Stimulated activated CD4-positive, alpha-beta T cell treated with anti-CD3 and anti-CD28 coated beads, Interleukin-15, amount 100 ng/mL, for 48 hours (primary cell): ENCODE measurements at regions not wholly inside any gene's neighbourhood (a gene's known extent, or its start where the extent isn't known, plus 50 kb on each side); places are given as distances from the start of the nearest gene placed in this dataset.

Experiments
- DNase-seq, 2 donors: peaks; one replicate each; pipeline ENCODE4 v3.0.0-alpha.2; 2020; ENCODE audit warnings: low read depth in 2 of 2

DNA sequence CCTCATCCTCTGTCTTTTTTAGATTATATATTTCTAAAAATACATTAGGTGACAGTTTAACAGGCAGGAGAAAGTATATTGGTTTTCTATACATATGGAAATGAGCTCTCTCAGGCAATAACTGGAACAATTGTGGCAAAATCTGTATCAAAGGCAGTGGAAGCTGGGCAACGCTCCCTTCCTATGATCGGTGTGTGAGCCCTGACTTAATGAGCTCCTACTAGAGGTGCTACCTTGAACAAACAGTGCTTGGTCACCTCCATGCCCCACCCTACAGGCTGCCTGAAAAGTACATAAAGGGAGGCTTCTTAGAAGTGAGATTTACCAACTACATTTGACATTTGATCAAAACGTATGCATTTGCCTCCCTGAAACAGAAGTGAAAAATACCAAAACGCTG is 185.3 kb downstream of the EFNB2 start:
- no peak for DNase-seq

DNA sequence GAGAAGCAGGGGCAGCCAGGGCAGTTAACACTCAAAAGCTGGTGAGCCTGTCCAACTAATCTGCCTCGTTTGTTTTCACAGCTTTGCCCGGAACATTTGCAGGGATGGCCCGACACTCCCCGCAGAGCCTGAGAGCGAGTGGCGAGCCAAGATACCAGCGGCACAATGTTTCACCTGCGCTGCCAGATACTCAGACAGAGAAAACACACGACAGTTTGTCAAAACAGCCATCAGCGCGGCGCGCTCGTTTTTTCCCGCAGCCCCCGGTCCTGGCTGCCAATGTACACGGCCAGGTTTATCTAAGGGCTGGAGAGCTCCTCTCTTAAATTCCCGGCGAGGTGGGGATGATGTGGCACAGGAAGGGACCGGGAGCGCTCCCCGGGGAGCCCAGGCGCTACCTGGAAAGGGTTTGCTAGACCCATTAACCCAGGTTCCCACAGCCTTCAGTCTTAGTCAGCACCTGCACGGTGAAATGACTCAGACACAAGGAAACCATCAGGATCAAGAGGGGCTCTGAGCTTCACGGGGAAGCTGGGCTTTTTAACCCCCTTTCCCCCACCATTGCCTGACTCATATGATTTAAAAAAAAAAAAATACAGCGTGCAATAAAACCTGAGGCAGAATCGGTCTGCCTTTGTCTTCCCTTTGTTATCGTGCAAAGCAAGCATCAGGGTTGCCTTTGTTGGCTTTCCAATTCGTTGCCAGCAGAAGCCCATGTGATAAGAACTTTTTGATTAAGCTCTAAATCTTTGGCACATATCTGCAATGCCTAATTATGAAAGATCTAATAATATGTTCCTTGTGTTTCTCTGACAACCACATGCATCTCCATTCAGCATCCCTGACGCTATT is 186.2 kb downstream of the EFNB2 start:
- DNase-seq: no peak

DNA sequence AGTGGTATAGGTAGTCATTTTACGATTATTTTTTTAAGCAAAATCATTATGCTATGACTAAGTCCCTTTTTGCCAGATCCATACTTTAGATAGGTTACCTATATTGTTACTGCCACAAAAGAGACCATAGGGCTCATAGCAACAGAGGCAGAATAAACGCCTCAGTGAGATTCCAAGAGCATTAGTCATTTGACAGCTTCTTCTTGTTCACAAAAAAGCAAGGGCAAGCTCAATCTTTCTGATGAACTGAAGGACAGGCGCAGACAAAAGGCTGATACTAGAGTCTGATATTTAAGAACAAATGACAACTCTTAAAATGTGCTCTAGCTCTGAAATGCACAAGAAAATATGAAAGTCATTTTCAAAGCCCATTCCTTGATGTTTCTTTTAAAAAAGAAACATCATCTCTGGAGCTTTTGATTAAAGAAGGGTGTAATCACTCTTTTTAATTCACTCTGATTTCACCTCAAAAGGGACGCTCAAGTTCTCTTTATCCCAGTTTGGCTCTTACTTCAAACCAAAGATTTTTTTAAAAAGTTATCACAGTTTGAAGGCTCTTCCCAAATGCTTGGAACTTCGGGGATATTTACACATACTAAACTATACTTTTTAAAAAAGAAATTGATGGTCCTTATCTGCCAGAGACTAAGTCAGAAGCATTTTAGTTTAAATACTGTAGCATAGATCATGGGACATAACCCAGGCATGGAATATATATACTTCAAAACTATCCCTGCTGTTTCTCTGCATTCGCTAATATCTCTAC is 187.2 kb downstream of the EFNB2 start:
- no peak for DNase-seq

DNA sequence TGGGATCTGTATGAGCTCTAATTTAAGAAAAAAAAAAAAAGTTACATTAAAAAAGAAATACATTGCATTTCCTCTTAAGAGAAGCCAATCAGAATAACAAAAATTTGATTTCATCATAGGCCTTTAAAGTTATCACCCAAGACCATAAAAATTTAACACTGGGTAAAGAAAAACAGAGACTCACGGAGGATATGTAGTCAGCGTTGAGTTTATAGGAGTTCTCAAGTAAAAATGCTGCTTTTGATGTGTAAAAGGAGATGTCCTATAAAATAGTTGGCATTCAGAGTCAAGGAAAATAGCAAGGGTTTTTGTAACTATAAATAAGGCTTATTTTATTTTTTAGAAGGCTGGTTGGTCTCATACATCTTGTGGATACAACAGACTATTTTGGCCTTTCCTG is 191.1 kb downstream of the EFNB2 start:
- no peak for DNase-seq

DNA sequence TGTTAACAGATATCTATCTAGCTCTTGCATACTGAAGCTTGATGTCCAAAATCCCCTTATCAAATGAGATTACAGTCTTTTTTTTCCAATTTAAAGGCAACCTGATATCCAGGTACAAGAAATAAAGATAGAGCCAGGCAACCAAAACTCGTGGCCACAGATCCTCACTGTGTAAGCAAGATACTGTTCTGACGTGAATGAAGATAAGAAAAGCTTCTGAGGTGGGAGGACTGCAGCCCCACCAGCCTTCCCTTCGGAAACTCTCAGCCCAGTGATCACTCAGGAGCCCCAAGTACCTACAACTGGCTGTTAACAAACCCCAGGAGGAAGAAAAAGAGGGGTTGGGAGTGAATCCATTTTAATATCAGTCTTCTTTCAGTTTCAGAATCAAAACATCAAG is 191.6 kb downstream of the EFNB2 start:
- DNase-seq: no peak

DNA sequence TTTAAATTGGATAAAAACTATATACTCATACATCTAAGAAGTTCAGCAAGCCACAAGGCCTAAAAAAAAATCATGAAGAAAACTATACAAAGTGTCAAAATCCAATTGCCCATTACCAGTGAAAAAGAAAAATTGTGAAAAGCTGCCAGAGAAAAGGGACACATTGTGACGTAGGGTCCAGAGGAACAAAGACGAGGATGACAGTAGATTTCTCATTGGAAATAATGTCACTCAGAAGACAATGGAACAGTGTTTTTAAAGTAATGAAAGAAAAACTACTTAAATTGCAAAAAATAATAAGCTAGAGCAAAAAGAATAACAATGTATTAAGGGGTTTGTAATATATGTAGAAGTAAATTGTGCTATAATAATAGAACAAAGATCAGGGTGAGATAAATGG is 195.2 kb downstream of the EFNB2 start:
- DNase-seq: no peak

DNA sequence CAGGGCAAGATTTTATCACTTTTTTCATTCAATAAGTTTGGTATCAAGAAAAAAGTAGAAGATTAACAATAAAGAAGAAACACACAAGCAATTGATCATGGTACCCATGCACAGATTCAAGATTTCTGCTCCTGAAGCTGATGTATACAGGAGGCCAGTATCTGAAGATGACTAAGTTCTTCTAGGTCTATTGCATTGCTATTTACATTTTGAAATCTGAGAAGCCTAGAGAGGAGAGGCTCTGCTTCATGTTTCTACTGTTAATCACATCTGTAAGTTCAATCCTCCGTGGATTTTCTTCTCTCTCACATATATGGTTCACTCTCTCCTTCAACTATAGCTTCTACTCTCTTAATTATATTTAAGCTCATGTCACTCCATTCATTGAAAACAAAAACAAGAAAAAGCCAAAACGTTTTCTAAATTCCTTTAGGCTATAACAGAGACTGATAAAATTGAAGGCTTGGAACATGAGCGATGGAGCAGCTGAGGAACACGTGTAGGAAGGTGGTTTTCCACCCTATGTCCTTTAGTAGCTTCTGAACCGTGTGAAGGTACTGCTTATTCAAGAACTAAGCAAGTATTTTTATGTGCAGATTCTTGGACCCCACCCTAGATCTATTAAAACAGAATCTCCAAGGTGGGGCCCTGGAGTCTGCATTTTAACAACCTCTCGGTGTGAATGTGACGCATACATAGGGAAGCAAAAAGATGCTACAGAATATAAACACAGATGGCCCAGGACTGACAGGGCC is 198.2 kb downstream of the EFNB2 start:
- no peak for DNase-seq

DNA sequence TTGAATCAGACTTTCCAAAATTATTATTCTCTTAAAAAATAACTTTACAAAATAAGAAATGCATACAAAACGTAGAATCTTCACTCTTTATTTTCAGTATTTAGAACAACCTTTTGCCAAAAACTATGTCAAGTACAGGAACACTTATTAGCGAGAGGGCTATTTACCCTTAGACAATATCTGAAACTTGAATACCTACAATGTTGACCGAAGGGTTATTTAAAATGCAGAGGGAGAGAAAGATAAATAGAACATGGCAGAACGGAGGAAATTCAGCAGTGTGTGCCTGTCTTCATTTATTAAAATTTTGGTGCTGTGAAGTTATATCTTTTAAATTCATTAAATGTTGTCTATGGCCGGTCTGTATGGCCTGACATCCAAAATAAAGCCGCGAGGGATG is 198.8 kb downstream of the EFNB2 start:
- DNase-seq: no peak

DNA sequence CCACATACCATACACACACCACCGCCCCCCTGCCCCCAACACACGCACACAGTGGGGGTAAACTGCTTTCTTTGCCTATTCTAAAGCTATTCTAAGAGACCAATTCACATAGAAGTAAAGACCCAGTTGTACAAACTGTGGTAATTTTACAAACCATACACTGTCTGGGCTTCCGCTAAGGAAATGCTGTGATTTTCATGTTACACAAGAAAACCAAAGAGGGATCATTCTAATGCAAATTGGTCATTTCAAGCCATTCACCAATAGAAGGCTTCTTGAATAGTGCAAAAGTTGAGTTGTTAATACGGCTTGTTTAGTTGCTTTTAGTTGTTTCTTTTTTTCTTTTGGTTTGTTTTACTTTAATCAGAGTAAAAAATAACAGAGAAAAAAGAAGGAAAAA is 202.8 kb downstream of the EFNB2 start:
- DNase-seq: no peak

DNA sequence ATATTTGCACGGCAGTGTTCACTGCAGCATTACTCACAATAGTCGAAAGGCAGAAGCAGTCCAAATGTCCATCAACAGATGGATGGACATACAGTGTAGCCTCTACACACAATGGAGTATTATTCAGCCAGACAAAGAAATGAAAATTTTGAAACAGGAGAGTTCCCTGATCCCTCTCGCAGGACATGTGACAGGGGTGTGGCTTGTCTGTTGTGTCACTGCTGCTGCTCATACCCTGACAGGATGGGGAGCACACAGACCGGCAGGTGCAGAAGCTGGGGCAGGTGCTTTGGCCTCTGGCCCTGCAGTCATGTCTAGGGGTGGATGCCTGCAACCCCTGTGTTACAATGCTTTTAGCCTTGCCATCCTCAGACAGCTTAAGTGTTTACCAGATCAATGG is 204.3 kb downstream of the EFNB2 start:
- DNase-seq: no peak

DNA sequence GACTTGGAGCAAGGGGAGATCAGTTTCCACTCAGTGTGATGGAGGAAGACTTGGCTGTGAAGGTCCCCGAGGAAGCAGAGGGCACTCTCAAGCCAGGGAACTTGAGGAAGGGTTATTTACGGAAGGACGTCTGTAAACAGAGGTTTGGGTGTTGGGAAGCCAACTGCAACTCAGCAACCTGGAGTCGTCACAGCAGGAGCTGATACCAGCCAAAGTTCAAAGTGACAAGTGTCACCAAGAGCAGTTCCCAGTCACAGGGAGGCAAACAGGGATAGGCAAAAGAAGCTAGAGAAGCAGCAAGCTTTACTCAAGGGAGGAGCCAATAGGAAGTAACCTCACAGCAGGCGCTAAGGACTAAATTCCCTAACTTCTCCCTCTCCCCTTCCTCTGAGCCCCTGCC is 205.5 kb downstream of the EFNB2 start:
- no peak for DNase-seq

DNA sequence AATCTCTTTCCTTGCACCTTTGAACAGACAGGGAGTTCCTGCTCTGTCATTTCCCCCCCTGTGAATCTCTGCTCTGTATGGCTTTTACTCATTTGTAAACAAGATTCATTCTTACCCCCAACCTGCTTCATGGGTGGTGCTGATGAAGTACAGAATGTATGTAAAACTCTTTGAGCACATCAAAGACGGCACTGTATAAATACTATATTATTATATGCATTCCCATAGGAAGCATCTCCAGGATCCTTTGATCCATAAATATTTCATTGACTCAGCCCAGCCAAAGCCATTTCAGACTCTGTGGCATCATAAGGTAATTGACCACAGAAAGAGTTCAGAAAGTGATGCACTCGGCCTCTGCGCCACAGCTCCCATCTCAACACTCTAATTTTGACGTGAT is 208.7 kb downstream of the EFNB2 start:
- DNase-seq: no peak

DNA sequence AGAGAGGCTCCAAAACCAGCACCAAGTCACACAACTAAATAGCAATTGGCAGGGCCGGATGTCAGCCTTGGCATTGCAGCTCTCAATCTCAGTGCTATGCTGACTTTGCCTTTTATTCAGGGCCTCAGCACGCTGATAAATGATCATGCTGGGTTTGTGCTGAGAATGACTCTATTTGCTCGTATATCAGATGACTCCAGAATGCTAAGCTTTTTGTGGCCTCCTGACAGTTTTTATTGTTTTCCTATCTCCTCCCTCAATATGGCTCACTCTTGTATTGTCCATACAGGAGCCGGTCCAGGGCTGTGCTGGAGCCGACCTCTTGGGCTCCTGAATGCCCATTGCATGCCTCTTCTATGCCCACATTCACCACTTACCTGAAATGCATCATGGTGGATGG is 211.0 kb downstream of the EFNB2 start:
- DNase-seq: no peak

DNA sequence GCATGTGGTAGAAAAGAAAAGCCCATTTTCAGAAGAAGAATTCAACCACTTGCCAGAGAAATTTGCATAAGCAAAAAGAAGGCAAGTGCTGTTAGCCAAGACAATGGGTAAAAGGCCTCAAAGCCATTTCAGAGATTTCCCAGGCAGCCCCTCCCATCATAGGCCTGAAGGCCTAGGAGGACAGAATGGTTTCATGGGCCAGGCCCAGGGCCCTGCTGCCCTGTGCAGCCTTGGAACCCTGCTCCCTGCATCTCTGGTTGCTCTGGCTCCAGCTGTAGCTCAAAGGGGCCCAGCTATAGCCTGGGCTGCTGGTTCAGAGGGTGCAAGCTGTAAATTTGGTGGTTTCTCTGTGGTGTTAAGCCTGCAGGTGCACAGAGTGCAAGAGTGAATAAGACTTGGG is 212.8 kb downstream of the EFNB2 start:
- DNase-seq: no peak

DNA sequence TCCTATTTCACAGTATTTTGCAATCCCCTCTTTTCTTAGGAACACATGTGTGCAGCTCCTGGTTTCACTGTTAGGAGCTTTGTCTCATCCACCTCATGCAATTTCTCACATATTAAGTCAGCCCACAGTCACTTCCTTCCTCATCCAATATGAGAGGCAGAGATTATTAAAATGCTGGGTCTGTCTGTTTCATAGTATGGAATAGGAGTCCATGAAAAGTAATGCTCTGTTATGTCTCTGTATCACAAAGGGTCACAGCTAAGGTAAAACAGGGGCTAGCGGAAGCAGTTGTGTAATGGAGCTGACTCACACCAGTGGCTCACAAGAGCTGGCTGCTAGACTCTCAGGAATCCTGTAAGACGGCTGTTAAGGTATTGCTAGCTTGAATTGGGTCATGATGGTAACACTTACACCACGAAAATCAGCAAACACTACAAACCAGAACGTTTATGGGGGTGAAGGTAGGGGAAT is 216.5 kb downstream of the EFNB2 start:
- DNase-seq: no peak

DNA sequence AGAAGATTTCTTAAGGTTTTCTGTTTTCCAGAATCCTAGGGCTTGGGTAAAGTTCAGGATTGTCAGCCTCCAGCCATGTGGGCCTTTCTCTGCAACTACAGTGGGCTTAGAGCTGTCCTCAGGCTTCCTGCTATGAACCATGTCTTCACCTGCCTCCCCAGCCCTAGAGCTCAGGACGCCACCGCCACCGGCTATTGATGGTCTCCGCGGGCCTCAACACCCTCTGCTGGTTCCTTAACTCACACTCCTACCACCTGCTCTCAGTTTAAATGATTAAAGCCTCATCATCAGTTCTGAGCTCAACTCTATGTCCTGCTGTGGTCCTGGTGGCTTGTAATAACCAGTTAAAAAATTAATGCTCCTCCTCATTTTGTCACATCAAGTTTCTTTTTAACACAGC is 221.0 kb downstream of the EFNB2 start:
- DNase-seq: no peak

DNA sequence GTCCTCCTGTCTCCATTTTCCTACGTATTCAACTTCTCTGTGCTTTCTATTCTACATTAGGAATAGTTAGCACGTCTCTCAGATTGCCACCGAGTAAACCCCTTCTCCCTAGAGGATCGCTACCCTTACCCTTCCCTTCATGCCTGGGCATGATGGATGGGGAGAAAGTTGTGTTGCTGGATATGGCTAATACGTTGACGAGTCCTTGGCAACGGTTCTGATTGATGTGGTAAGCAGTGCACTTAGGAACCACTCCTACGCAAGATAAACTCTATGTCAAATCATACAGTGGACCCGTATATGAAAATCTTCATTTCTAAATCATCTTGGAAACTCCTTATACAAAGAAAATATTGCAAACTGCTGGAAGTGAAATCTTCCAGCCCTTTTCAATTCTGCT is 224.5 kb downstream of the EFNB2 start:
- no peak for DNase-seq

DNA sequence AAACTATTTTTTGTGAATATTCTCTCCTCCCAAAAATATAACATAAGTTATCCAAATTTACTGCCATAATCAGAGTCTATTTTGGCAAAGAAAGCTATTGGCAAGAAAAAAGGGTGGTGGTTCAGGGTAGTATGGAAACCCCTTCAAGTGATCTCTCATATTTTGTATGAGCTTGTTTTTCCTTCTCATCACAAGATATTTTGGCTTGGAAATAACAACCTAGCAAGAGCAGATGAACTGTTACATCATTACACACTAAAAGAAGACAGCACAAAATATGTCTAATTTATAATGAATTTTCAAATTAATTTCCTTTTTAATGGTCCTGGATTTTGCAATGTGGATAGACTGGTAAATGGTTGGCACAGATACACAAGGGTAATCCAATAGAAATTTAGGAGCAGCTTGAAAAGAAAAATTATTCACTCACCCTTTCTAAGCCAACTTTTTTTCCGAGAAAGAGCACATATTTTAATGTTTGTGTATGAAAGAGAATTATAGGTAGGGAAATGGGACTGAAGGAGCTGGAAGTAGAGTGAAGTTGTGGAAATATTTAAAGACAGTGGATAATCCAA is 225.1 kb downstream of the EFNB2 start:
- DNase-seq: no peak

DNA sequence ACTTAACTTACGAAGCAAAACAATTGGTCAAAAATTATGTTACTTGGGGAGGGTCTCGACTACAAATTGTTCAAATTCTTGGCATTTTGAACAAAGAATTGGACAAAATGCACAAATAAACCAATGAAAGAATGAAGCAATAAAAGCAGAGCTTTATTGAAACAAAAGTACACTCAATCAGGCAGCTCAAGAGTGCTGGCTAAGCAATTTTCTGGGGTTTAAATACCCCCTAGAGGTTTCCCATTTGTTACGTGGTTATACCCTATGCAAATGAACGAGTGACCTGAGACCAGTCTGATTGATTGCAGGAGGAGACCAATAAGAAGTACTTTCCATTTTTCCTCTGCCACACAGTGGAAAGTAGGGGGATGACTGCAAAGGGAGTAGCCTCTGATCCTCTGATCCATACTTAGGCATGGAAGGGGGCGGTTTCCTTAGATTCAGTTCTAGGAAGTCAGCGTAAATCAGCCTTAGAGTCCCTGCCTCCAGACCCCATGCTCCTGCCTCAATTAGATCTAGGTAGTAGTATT is 228.6 kb downstream of the EFNB2 start:
- DNase-seq: no peak

DNA sequence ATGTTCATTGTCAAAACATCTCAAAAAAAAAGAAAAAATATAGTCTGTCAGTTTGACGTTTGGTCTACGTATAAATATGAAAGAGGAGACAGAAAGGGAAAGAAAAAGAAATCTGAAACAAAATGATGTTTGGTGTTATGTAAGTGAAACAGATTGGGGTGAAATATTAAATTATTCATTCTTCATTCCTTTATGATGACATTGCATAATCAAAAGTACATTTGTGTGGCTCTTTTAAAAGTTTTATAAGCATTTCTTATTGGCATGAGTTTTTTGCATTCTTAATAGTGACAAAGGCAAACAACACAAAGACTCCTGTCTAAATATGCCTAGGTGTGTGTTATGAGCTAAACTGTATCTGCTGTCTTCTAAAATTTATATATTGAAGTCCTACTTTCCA is 232.6 kb downstream of the EFNB2 start:
- DNase-seq: no peak

DNA sequence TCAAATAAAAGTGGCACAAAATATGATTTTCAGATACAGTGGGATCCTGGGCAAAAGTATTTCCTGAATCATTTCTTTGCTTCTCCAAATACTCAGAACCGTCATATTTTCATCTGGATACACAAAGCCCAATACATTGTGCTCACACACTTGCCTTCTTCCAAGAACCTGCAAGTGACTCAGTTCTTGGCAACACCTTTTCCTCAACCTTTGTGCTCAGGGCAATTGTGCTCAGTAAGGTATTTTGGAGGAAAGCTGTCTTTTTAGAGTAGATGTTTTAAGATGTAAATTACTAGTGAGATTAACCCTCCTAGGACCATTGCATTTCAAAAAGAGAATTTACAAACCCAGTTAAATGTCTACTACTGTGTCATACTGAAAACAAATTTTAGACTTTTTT is 233.5 kb downstream of the EFNB2 start:
- DNase-seq: no peak

DNA sequence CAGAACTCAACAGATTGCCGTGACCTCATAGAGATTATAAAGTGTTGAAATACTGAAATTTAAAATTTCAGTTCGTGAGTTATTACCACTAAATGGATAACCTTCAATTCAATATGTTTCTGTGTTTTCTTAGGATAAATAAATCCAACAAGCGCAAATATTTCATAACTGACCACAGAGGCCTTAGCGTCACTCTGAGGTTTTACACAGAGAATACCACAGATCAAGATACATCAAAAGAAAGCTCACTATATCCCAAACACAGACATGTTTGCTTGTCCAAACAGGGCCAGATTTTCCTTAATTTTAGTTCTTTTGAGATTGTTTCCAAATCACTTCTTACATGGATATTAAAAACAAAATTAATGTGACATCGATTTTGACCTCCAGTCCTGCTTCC is 235.8 kb downstream of the EFNB2 start:
- no peak for DNase-seq
